HG03175 (cell line): ENCODE measurements at regions not wholly inside any gene's neighbourhood (a gene's known extent, or its start where the extent isn't known, plus 50 kb on each side); places are given as distances from the start of the nearest gene placed in this dataset.
A peak's percentile ranks its signal among the peaks of the same experiment; 100 is the strongest.
"Not testable (repeated sequence)": the region's sequence is repeated elsewhere in the genome, so short reads cannot be mapped to it uniquely, and the experiment has no call there.

ENCODE experiments used
- ATAC-seq: cut with Tn5 transposase; IDR thresholded peaks from one replicate; pipeline ENCODE4 v1.9.1; 2021; ENCODE audit warnings: mild to moderate bottlenecking, moderate library complexity; ENCODE audit not compliant: unreplicated experiment

DNA sequence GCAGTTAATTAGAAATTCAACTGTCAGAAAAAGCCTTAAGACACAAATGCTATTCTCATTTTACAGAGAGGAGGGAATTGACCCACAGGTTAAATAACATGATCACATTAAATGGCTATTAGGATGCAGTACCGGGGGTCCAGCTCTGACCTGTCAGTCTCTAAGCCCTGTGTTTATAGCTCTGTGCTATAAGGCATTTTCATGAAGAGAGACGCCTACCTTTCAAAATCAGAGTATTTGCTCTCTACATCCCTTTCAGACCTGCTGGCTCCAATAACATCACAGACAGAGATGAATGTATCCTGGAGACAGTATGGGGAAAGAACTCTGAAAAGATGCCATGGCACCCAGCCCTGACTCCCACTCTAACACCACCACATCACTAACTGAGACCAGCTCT is 189.9 kb upstream of the PRSS58 start:
- ATAC-seq: no peak

DNA sequence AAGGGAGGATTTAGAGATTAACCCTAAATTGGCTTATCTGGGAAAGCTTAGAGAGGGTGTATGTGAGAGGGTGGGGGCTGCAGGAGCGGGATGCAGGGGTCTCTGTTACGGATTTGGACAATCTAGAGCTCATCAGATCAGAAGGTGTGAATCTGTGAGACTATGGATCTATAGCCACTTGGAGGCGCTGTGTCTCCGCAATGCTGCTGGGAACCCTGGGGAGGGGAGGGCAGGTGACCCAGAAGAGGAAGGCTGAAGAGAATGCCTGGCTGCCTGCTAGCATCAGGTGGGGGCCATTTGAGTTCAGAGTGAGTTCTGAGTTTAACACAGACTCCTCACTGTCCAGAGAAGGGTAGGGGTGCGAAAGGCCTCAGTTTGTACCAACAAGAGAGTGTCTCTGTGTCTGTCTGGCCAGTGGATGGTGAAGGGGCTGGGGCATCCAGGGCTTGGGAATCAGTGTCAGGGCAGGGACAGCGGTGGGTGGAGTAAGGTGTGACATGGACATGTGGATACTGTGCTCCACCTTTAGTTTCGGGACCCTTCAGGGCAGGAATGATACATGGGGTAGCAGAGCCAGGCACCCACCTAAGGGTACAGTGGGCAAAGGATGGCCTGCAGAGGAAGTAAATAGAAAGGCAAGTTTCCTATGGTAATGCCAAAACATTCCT is 187.3 kb upstream of the PRSS58 start:
- no peak for ATAC-seq

DNA sequence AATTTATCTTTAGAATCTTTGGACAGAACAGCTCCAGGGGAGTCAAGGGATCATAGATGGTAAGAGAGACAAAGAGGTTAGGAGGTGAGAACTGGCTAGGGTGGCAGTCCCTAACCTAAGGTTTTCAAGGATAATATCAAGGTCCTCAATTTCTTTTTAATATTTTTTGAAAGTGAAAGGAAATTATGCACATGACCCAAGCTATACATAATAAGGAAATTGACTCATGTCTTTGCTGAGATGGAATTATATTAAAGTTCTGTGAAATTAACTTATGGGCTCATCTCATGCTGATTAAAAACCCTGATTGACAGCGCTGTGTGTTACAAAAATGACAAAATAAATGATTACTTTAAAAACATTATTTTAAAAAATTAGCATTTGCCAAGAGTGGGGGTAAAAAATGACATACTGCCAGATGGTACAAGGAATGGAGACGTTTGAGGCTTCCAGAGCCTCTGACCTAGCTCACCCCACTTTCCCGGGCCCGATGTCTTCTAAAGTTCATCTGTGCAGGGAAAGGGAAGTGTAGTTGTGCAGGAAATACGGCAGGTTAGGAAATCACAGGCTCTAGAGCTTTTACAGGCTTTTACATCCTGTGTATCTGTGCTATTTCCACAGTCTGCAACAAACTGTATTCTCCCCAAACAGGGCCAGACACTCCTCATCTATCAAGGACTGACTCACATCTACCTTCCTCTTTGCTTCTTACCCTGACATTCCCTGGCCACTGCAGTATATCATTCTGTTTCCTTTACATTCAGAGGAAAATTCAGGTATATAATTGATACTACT is 185.6 kb upstream of the PRSS58 start:
- ATAC-seq: no peak

DNA sequence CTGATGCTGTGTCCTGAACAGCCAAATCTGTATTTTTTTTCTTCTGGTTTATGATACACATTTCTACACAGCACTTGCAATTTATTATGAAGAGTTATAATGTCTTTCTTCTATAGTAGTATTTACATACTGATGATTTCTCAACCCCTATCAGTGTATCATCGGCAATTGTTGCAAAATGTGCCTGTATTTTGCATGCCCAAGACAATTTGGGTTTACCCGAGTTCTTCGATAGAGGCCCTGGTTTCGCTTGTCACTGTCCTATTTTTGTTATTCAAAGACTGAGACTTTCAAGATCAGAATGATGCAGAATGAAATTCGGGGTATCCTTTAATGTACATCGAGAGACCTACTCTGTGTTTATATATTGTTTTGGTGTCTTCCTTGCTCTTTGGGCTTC is 184.5 kb upstream of the PRSS58 start:
- no peak for ATAC-seq

DNA sequence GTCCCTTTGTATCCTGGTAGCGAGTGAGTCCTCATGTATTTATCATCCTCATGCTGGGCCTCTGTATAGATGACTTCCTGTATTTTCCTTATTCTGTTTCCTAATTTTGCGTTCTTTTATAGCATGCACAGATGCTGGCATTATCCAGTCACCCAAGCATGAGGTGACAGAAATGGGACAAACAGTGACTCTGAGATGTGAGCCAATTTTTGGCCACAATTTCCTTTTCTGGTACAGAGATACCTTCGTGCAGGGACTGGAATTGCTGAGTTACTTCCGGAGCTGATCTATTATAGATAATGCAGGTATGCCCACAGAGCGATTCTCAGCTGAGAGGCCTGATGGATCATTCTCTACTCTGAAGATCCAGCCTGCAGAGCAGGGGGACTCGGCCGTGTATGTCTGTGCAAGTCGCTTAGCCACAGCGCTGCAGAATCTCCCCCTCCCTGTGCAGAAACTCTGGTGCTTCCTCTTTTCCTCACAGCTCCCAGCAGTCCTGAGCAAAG is 183.1 kb upstream of the PRSS58 start:
- no peak for ATAC-seq

DNA sequence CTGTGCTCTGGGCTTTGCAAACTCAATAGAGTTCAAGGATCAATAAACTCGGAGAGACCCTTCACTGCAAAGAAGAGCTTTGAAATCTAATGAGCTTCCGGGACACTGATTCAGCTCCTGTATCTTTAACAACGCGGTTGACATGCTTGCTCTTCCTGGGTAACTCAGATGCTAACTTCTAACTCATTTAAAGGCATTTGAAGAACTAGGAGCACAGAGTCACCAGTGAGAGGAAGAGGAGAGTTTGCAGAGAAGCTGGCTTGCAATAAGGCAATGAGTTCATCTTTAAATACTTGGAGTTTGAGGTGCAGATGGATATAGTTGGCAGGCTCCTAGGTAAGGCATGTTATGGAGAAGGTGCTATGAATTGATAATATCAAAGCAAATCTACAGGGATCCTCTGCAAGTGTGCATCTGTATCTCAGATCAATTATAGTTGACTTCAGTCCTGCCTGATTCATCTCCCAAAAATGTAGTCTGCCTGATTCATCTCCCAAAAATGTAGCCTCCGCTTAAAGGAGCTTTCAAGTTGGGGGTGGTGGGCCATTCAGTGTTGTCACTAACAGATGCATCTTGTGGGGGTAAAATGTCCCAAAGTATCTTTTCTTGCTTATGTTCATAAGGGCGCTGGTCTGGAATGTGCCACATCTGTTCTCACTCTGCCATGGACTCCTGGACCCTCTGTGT is 182.5 kb upstream of the PRSS58 start:
- ATAC-seq: no peak

DNA sequence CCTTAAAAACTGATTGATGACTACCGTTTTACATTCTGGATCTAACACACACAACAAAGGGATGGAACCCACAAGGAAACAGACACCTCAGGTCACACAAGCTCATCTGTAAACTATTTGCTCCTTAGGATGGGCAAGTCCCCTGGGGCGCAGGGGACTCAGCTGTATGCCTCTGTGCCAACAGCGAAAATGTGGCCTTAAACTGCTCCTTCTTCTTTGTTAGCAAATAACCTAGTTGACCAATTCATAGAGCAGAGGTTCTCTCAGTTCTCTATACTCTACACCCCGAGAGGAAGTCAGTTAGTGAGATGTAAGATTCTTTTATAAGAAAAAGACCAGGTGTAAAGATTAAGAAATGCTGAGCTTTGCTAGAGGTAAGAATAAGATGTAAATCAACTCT is 181.9 kb upstream of the PRSS58 start:
- ATAC-seq: peak; percentile 58

DNA sequence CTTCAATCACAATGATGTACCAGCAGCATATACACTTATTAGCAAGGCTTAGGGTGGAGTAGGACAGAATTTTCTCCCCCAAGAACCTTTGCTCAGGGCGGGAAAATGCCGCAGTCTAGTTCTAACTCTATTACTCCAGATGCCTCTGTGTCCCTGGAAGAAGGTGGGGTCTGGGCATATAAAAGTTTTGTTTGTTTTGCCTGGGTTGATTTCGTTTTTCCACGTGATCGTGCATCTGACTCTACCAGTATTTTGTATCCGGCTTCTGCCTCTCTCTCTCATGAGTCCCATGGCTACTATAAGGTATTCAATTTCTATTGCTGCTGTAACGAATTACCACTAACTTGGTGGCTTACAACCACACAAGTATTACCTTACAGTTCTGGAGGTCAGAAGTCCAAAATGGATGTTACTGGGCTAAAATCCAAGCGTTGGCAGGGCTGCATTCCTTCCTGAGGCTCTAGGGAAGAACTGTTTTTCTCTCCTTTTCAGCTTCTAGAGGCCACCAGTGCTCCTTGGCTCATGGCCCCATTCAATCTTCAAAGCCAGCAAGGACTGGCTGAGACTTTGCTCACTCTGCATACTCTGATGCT is 181.2 kb upstream of the PRSS58 start:
- no peak for ATAC-seq

DNA sequence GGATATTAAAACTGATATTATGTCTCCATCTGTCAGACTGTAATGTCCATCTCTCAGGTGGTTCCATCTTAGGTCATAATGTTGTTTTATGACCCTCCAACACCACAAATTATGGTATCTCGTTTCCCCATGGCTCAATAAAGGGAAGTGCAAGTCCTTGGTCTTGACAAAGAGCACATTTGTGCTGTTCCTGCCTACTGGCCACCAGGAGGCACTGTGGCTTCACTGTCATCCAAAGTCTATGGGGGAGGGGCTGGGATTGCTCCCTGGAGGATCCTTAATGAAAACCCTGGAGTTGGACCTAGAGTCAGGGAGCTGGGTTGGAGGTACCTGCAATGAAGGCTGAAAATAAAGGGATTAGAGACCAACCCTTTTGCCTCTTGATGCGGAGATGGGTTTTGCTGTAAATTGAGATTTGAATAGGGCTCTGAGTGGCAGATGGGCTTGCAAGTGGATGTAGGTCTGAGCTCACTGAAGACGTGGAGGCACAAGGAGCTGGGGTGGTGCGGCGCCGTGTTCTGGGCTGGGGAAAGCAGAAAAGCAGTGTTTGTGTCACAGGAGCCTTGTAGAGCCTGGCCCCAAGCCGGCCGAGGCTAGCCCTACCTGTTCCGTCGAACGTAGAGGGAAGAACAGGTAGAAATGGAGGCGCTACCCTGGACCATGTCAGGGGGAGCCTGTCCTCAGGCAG is 180.5 kb upstream of the PRSS58 start:
- ATAC-seq: peak; percentile 49

DNA sequence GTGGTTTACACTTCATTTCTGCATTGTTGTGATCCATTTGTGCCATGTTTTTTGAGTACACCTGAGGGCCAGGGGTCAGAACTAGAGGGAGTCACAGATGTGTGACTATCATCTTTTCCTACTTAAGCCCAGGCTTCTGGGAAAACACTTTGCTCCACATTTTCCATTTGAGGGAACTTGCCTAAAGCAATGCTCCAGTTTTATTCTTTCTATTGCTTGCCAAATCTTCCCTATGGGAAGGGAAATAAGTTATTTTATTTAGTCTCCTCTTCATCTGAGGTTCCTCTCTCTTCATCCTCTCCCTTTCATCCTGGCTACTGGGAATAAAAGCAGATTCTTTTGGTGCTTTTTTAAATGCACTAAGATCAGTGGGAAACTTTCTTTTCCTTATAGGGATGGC is 179.9 kb upstream of the PRSS58 start:
- no peak for ATAC-seq

DNA sequence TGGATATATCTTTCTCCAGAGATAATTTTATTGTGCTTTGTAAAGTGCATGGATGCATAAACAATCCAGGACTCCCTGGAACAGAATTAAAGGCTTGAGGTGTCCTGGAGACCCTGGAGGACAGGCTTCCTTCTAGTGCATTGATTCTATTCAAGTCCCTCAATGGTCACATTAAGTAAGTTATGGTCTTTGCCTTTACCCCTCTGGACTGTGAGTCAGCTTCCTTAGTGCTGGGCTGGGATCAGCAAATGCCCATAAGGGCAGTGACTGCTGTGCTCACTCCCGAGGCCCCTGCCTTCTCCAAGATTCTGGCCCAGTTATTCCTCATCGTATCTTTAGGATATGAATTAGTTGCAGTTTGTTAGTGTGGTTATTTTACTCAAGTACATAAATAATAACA is 178.7 kb upstream of the PRSS58 start:
- ATAC-seq: no peak

DNA sequence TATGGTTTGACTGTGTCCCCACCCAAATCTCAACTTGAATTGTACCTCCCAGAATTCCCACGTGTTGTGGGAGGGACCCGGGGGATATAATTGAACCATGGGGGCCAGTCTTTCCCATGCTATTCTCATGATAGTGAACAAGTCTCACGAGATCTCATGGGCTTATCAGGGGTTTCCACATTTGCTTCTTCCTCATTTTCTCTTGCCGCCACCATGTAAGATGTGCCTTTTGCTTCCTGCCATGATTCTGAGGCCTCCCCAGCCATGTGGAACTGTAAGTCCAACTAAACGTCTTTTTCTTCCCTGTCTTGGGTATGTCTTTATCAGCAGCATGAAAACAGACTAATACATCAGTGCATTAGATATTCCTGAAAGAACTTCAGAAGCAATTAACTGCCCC is 177.7 kb upstream of the PRSS58 start:
- ATAC-seq: not testable (repeated sequence)

DNA sequence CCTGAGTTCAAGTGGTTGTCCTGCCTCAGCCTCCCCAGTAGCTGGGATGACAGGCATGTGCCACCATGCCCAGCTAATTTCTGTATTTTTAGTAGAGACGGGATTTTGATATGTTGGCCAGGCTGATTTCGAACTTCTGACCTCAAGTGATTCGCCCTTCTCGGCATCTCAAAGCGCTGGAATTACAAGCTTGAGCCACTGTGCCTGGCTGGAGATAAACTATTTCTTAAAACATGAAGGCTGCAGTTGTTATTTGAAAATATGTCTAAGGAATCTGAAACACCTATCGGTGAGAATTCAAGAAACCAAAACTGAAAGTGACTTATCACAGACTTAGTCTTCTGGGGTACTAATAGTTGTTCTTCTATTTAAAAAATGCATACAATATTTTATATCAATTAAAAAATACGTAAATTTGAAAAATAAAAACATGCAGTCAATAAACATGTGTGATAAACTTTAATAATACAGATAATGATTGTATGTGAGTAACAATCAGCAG is 176.9 kb upstream of the PRSS58 start:
- no peak for ATAC-seq

DNA sequence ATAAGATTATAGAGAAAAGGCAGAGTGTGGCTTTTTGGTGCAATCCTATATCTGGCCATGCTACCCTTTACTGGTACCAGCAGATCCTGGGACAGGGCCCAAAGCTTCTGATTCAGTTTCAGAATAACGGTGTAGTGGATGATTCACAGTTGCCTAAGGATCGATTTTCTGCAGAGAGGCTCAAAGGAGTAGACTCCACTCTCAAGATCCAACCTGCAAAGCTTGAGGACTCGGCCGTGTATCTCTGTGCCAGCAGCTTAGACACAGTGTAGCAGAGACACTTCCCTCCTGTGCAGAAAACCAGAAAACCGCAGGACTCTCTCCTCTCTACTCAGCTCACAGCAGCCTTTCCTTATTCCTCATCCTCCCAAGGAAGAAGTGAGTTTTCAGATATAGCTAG is 176.3 kb upstream of the PRSS58 start:
- not testable (repeated sequence) for ATAC-seq

DNA sequence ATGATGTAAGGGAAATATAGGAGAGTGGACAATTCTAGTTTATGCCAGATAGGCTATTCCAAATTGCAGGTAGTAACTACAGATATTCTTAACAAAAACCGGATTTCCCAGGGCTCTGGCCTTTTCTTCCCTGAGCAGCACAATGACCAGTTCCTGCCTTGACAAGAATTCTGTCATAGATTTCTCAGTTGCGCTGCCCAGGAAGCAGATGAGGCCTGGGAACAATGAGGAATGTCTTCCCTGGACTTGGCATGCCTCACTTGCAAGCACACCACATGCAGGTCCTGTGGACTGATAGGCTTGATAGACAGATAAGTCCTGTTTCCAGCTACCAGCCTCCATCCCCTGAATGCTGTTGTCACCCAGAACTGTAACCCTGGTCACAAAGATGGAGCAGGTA is 174.5 kb upstream of the PRSS58 start:
- ATAC-seq: no peak

DNA sequence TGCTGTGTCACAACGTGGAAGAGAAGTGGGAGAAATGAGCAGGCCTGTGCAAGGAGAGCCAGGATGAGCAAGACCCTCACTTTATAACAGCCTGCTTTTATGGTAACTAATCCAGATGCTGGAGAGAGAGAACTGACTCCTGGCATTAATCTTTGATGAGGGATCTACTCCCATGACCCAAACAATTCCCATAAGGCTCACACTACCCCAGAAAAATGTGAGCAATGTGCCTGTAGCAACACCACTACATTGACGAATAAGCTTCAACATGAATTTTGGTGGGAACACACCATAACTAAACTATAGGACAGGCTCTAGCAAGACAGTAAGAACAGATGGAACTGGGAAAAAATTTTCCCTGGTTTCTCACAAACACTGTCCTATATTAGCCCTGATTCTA is 173.6 kb upstream of the PRSS58 start:
- ATAC-seq: no peak

DNA sequence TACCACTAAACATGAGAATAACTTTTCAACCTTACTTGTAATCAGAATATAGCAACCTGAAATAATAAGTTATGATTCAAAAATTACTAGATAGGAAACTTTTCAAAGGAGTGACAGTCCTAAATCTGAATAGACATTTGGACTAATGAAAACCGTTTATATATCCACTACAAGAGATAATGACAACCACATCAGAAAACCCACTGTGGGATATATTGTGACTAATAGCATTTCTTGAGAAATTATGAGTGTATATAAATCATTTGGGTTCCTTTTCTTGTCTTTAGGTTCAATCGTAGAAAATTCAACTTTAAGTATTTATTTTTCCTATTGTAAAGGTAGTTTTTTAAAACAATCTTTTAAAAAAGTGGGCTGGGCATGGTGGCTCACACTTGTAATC is 170.2 kb upstream of the PRSS58 start:
- no peak for ATAC-seq

DNA sequence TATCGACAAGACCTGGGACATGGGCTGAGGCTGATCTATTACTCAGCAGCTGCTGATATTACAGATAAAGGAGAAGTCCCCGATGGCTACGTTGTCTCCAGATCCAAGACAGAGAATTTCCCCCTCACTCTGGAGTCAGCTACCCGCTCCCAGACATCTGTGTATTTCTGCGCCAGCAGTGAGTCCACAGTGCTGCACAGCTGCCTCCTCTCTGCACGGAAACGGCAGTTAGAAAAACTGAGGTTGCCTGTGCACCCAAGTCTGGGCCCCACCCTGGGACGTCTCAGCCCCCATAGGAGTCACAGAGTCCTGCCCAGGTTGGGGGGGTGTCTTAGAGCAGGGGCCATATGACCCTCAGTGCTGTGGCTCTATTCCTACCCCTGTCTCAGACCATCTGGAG is 167.4 kb upstream of the PRSS58 start:
- no peak for ATAC-seq

DNA sequence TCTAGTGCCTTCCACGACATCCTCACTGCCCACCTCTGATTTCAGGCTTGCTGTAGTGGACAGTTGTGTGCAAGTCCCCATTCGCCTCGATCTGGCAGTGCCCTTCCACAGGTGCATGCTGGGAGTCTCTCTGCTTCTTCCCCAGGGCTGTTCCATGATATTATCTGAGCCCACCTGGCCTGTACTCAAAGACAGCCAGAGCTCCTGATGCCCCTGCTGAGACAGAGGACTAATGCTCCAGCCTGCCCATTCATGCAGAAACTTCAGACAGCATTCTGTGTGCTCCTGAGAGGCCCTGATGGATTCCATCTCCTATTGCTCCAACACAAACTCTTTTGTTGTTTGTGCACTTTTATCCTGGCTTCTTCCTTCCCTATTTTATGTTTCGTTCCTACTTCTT is 164.8 kb upstream of the PRSS58 start:
- ATAC-seq: no peak

DNA sequence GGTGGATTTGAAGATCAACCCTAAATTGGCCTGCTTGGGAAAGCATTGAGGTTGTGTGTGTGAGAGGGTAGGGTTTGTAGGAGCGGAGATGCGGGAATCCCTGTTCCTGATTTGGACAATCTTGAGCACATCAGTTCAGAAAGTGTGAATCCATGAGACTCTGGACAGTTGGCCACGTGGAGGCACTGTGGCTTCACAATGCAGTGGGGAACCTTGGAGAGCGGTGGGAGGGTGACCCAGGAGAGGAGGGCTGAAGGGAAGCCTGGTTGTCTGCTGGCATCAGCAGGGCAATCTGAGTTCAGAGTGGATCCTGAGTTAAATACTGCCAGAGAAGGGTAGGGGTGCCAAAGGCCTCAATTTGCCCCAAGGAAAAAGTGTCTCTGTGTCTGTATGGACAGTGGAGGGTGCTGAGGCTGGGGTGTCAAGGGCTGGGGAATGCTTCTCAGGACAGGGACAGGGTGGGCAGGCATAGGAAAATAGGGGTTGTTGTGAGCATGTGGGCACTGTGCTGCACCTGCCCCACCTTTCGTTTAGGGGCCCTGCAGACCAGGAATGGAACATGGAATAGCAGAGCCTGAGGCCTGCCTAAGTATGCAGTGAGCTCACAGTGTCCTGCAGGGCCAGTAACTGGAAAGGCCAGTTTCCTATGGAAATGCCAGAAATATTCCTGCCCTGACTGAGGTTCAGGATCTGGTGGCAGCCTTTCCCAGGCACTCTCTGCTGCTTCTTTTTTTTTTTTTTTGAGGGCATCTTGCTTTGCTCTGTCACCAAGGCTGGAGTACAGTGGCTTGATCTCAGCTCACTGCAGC is 162.9 kb upstream of the PRSS58 start:
- no peak for ATAC-seq
